Adrenal gland (tissue), 5 donors: ENCODE measurements at regions not wholly inside any gene's neighbourhood (a gene's known extent, or its start where the extent isn't known, plus 50 kb on each side); places are given as distances from the start of the nearest gene placed in this dataset.

ENCODE experiments used
- CTCF ChIP-seq, 6 experiments: fragments of 450-650 bp in 4 of 6; fragments of 200-600 bp in 2 of 6; sonication (generic) in 1 of 6; IDR thresholded peaks; 1 replicate in 5 of 6; 2 replicates in 1 of 6; pipeline versions ENCODE4 v1.5.1 to v1.8.0; 2016 to 2021; ENCODE audit warnings: antibody characterized with exemption in 6 of 6, mild to moderate bottlenecking in 2 of 6, moderate library complexity in 1 of 6
- POLR2A ChIP-seq, 2 donors: fragments of 450-650 bp; IDR thresholded peaks; one replicate each; pipeline ENCODE4 v1.6.1; 2017; ENCODE audit warnings: antibody characterized with exemption in 2 of 2, mild to moderate bottlenecking in 2 of 2, moderate library complexity in 1 of 2
- donor health status: DM: no; HTN: no; CAD: no.

GRCh38 chr6:111972745-111973117 is 81.2 kb upstream of the CCN6 start:
- TF ChIP-seq POLR2A (IDR thresholded peaks at IDR 0.05) (no peak), CTCF (IDR thresholded peaks at IDR 0.05) (no peak)
